CD14-positive monocyte (primary cell): ENCODE measurements at regions not wholly inside any gene's neighbourhood (a gene's known extent, or its start where the extent isn't known, plus 50 kb on each side); places are given as distances from the start of the nearest gene placed in this dataset.
A peak's percentile ranks its signal among the peaks of the same experiment; 100 is the strongest.
"Not testable (repeated sequence)": the region's sequence is repeated elsewhere in the genome, so short reads cannot be mapped to it uniquely, and the experiment has no call there.

Source experiments
- DNase-seq, 3 donors: peaks; one replicate each; pipeline ENCODE4 v3.0.0-alpha.2; 2011 to 2022
- H2AFZ ChIP-seq: 2 replicates; pipeline ENCODE4 v1.6.0; 2012; ENCODE audit warnings: mild to moderate bottlenecking, low read depth, low read length, inconsistent platforms; ENCODE audit not compliant: insufficient read depth, poor library complexity, severe bottlenecking
- H3K27ac ChIP-seq, 2 donors: 1 replicate in 1 of 2; 2 replicates in 1 of 2; pipeline ENCODE4 v1.5.1; 2012 to 2013; ENCODE audit warnings: low read length in 2 of 2, control low read depth in 1 of 2, inconsistent platforms in 1 of 2, low read depth in 1 of 2, mild to moderate bottlenecking in 1 of 2
- H3K27me3 ChIP-seq, 2 donors: one replicate each; pipeline versions ENCODE4 v1.6.0 to v1.6.1; 2011 to 2013; ENCODE audit warnings: low read length in 2 of 2; ENCODE audit not compliant: control insufficient read depth in 2 of 2, insufficient read depth in 2 of 2
- H3K36me3 ChIP-seq, 2 donors: replicated peaks in 1 of 2; 1 replicate in 1 of 2; 2 replicates in 1 of 2; pipeline versions ENCODE4 v1.5.1 to v1.6.1; 2012 to 2013; ENCODE audit warnings: low read length in 2 of 2, control low read depth in 1 of 2, inconsistent platforms in 1 of 2, mild to moderate bottlenecking in 1 of 2; ENCODE audit not compliant: insufficient read depth in 2 of 2, control insufficient read depth in 1 of 2
- H3K4me1 ChIP-seq, 2 donors: 1 replicate in 1 of 2; 2 replicates in 1 of 2; pipeline versions ENCODE4 v1.5.1 to v1.6.1; 2012 to 2013; ENCODE audit warnings: low read length in 2 of 2, control low read depth in 1 of 2, inconsistent platforms in 1 of 2, mild to moderate bottlenecking in 1 of 2, moderate library complexity in 1 of 2; ENCODE audit not compliant: insufficient read depth in 2 of 2, control insufficient read depth in 1 of 2
- H3K4me2 ChIP-seq: replicated peaks from 2 replicates; pipeline ENCODE3; 2012; ENCODE audit warnings: low read length, moderate library complexity, mild to moderate bottlenecking; ENCODE audit not compliant: poor library complexity, severe bottlenecking; ENCODE audit errors: extremely low read depth
- H3K4me3 ChIP-seq, 3 experiments: fragments of 200-600 bp in 1 of 3; sonication (generic) in 1 of 3; replicated peaks in 1 of 3; 1 replicate in 2 of 3; 2 replicates in 1 of 3; pipeline ENCODE4 v1.5.1; 2011 to 2013; ENCODE audit warnings: low read length in 3 of 3, mild to moderate bottlenecking in 3 of 3, control low read depth in 2 of 3, low read depth in 2 of 3, inconsistent platforms in 1 of 3, moderate library complexity in 1 of 3
- H3K79me2 ChIP-seq: 2 replicates; pipeline ENCODE4 v1.6.0; 2012; ENCODE audit warnings: mild to moderate bottlenecking, control low read depth, inconsistent platforms, low read length, moderate library complexity; ENCODE audit not compliant: insufficient read depth
- H3K9ac ChIP-seq: 2 replicates; pipeline ENCODE4 v1.6.0; 2017; ENCODE audit warnings: low read length, mild to moderate bottlenecking; ENCODE audit not compliant: insufficient read depth, poor library complexity, severe bottlenecking
- H3K9me3 ChIP-seq, 2 donors: replicated peaks in 1 of 2; 1 replicate in 1 of 2; 2 replicates in 1 of 2; pipeline versions ENCODE4 v1.5.1 to v1.6.1; 2012 to 2013; ENCODE audit warnings: low read length in 2 of 2, control low read depth in 1 of 2; ENCODE audit not compliant: control insufficient read depth in 1 of 2, insufficient read depth in 1 of 2
- H4K20me1 ChIP-seq: 2 replicates; pipeline ENCODE4 v1.6.0; 2012; ENCODE audit warnings: mild to moderate bottlenecking, low read length, control low read depth, moderate library complexity; ENCODE audit not compliant: insufficient read depth
- H3K27ac Mint-ChIP-seq, 7 donors: one replicate each; pipeline ENCODE4 v1.8.0; 2020; ENCODE audit warnings: mild to moderate bottlenecking in 7 of 7, mixed read lengths in 7 of 7, moderate library complexity in 6 of 7, inconsistent platforms in 2 of 7
- H3K27me3 Mint-ChIP-seq, 3 donors: one replicate each; pipeline ENCODE4 v1.8.0; 2021 to 2022; ENCODE audit warnings: low read depth in 3 of 3, mild to moderate bottlenecking in 3 of 3, mixed read lengths in 3 of 3, moderate library complexity in 3 of 3, inconsistent platforms in 1 of 3
- H3K36me3 Mint-ChIP-seq, 2 donors: one replicate each; pipeline ENCODE4 v1.8.0; 2020; ENCODE audit warnings: mixed read lengths in 2 of 2, inconsistent platforms in 1 of 2, mild to moderate bottlenecking in 1 of 2
- H3K4me1 Mint-ChIP-seq: one replicate; pipeline ENCODE4 v1.8.0; 2020; ENCODE audit warnings: mild to moderate bottlenecking, mixed read lengths
- H3K4me3 Mint-ChIP-seq, 2 donors: one replicate each; pipeline ENCODE4 v1.8.0; 2020; ENCODE audit warnings: mild to moderate bottlenecking in 2 of 2, mixed read lengths in 2 of 2, moderate library complexity in 1 of 2
- H3K9me3 Mint-ChIP-seq, 7 donors: one replicate each; pipeline ENCODE4 v1.8.0; 2020 to 2022; ENCODE audit warnings: mixed read lengths in 7 of 7, mild to moderate bottlenecking in 6 of 7, moderate library complexity in 6 of 7, inconsistent platforms in 2 of 7
- WGBS: methylation state at CpG from one replicate; pipeline ENCODE4 v1.1.5; 2013; ENCODE audit warnings: missing lambda C conversion rate; ENCODE audit not compliant: insufficient coverage; 5-methylcytosine and 5-hydroxymethylcytosine counted together
- intact Hi-C, 2 donors: fragments of 100-400 bp; cut with micrococcal nuclease; formaldehyde crosslinking; loops; one replicate each; pipeline versions ENCODE4 v1.15.0 to v1.15.1; 2023
- TF ChIP-seq, protein P1 (sequence below): fragments of 200-600 bp; IDR thresholded peaks from one replicate; pipeline ENCODE4 v1.8.0; 2022; ENCODE audit warnings: antibody characterized with exemption, mild to moderate bottlenecking

- H3K27me3 ChIP-seq = no peaks in the 10 kb centered on the region
- no peaks in the 10 kb centered on the region for H3K36me3 ChIP-seq
- DNase-seq = peak in 2 of 3 donors; percentile 3 to 13
- H3K9me3 ChIP-seq = peaks cover 9 to 15% of the 10 kb centered on the region in 2 donors
- no peak overlapping the region for H3K9ac ChIP-seq
- peaks cover 11 to 21% (median 19%) of the 10 kb centered on the region in 7 donors for H3K9me3 Mint-ChIP-seq
- H3K36me3 Mint-ChIP-seq = no peaks in the 10 kb centered on the region
- no peak overlapping the region for H3K4me3 Mint-ChIP-seq
- H3K4me1 ChIP-seq = peaks cover 0 to 7% of the 10 kb centered on the region in 2 donors
- intact Hi-C loops = no loop called here
- no peaks in the 10 kb centered on the region for H4K20me1 ChIP-seq
- no peak overlapping the region for H3K4me2 ChIP-seq
- H2AFZ ChIP-seq = no peak overlapping the region
- H3K27ac Mint-ChIP-seq = peak overlapping the region in 1 of 7 donors; percentile 28
- H3K4me1 Mint-ChIP-seq = peaks cover 11% of the 10 kb centered on the region
- no peak overlapping the region for H3K4me3 ChIP-seq
- no peaks in the 10 kb centered on the region for H3K79me2 ChIP-seq
- H3K27ac ChIP-seq = no peak overlapping the region
- TF ChIP-seq, protein P1, sequence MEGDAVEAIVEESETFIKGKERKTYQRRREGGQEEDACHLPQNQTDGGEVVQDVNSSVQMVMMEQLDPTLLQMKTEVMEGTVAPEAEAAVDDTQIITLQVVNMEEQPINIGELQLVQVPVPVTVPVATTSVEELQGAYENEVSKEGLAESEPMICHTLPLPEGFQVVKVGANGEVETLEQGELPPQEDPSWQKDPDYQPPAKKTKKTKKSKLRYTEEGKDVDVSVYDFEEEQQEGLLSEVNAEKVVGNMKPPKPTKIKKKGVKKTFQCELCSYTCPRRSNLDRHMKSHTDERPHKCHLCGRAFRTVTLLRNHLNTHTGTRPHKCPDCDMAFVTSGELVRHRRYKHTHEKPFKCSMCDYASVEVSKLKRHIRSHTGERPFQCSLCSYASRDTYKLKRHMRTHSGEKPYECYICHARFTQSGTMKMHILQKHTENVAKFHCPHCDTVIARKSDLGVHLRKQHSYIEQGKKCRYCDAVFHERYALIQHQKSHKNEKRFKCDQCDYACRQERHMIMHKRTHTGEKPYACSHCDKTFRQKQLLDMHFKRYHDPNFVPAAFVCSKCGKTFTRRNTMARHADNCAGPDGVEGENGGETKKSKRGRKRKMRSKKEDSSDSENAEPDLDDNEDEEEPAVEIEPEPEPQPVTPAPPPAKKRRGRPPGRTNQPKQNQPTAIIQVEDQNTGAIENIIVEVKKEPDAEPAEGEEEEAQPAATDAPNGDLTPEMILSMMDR = no peak
- no CpG with 5 or more reads among the region's 2 CpGs for WGBS
- H3K27me3 Mint-ChIP-seq = peaks cover 0 to 1% (median 1%) of the 10 kb centered on the region in 3 donors
Observed at GRCh38 chr6:4209196-4209595, 73.8 kb upstream of the ECI2 start.

DNA sequence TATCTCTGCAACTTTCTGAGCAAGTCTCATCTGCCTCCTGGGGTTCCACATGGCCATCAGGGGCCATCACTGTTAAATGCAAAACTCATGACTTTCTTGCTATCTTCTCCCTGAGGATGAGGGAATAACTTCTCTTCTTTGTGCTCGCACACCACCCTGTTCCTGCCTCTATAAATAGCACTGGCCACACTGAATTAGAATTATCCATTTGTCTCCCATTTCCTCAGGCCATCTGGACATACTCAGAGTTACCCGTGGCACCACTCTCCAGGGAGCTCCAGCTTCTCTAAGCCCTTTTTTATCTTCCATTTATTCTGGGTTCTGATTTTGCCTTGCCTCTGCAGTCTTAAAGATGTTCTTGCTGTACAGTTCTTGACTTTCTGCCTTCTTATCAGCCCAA is 72.8 kb upstream of the ECI2 start:
- H3K27ac Mint-ChIP-seq = no peak overlapping the region
- 100% methylated on average over 2 of the region's 2 CpGs for WGBS
- Histone ChIP-seq H3K27me3 (no peaks in the 10 kb centered on the region), H3K36me3 (no peaks in the 10 kb centered on the region), H3K27ac (no peak overlapping the region), H2AFZ (no peak overlapping the region), H4K20me1 (no peaks in the 10 kb centered on the region), H3K4me2 (no peak overlapping the region), H3K9ac (no peak overlapping the region), H3K4me1 (peaks cover 0 to 7% of the 10 kb centered on the region in 2 donors), H3K4me3 (no peak overlapping the region), H3K79me2 (no peaks in the 10 kb centered on the region), H3K9me3 (peaks cover 0 to 15% of the 10 kb centered on the region in 2 donors)
- H3K36me3 Mint-ChIP-seq = no peaks in the 10 kb centered on the region
- intact Hi-C loops = no loop called here
- H3K9me3 Mint-ChIP-seq = peaks cover 15 to 24% (median 20%) of the 10 kb centered on the region in 7 donors
- peaks cover 11% of the 10 kb centered on the region for H3K4me1 Mint-ChIP-seq
- DNase-seq = no peak
- no peak overlapping the region for H3K4me3 Mint-ChIP-seq
- peaks cover 0 to 5% (median 1%) of the 10 kb centered on the region in 3 donors for H3K27me3 Mint-ChIP-seq
- TF ChIP-seq, protein P1 = no peak

- H3K79me2 ChIP-seq, H4K20me1 ChIP-seq, H3K36me3 Mint-ChIP-seq, H3K4me1 ChIP-seq, DNase-seq, H3K27ac ChIP-seq, H3K4me3 Mint-ChIP-seq, intact Hi-C loops, H3K4me2 ChIP-seq, H3K4me1 Mint-ChIP-seq, H3K27me3 Mint-ChIP-seq, H2AFZ ChIP-seq, H3K27me3 ChIP-seq, H3K36me3 ChIP-seq, H3K4me3 ChIP-seq, H3K9ac ChIP-seq: not testable (repeated sequence)
- peaks cover 0 to 15% of the 10 kb centered on the region in 2 donors for H3K9me3 ChIP-seq
- WGBS = 95% methylated on average over 15 of the region's 21 CpGs
- H3K27ac Mint-ChIP-seq = peak overlapping the region in 1 of 7 donors; percentile 15
- peaks cover 18 to 28% (median 21%) of the 10 kb centered on the region in 7 donors for H3K9me3 Mint-ChIP-seq
Observed at GRCh38 chr6:4203642-4204417, 68.5 kb upstream of the ECI2 start.
